Kidney epithelial cell (primary cell): ENCODE measurements at regions not wholly inside any gene's neighbourhood (a gene's known extent, or its start where the extent isn't known, plus 50 kb on each side); places are given as distances from the start of the nearest gene placed in this dataset.

ENCODE experiments used
- DNase-seq: peaks from one replicate; pipeline ENCODE4 v3.0.0-alpha.2; 2010; ENCODE audit warnings: low read depth
- H3K27me3 ChIP-seq: 2 replicates; pipeline ENCODE4 v1.6.0; 2011; ENCODE audit warnings: low read length; ENCODE audit not compliant: control insufficient read depth, insufficient read depth
- H3K36me3 ChIP-seq: 2 replicates; pipeline ENCODE4 v1.5.1; 2011; ENCODE audit warnings: low read length; ENCODE audit not compliant: control insufficient read depth, insufficient read depth
- H3K4me3 ChIP-seq: 2 replicates; pipeline ENCODE4 v1.5.1; 2011; ENCODE audit warnings: low read depth, mild to moderate bottlenecking, control low read depth, low read length
- TF ChIP-seq, protein P1 (sequence below): IDR thresholded peaks from 2 replicates; pipeline ENCODE4 v1.5.1; 2011; ENCODE audit warnings: mild to moderate bottlenecking, moderate library complexity, low read length, control low read depth, inconsistent platforms; ENCODE audit not compliant: insufficient read depth, poor library complexity, severe bottlenecking

- Histone ChIP-seq H3K4me3 (no peak overlapping the region), H3K36me3 (no peaks in the 10 kb centered on the region), H3K27me3 (no peaks in the 10 kb centered on the region)
- TF ChIP-seq, protein P1, sequence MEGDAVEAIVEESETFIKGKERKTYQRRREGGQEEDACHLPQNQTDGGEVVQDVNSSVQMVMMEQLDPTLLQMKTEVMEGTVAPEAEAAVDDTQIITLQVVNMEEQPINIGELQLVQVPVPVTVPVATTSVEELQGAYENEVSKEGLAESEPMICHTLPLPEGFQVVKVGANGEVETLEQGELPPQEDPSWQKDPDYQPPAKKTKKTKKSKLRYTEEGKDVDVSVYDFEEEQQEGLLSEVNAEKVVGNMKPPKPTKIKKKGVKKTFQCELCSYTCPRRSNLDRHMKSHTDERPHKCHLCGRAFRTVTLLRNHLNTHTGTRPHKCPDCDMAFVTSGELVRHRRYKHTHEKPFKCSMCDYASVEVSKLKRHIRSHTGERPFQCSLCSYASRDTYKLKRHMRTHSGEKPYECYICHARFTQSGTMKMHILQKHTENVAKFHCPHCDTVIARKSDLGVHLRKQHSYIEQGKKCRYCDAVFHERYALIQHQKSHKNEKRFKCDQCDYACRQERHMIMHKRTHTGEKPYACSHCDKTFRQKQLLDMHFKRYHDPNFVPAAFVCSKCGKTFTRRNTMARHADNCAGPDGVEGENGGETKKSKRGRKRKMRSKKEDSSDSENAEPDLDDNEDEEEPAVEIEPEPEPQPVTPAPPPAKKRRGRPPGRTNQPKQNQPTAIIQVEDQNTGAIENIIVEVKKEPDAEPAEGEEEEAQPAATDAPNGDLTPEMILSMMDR, result no peak
- DNase-seq, result no peak
These were observed 546.0 kb downstream of the PLA2G4A start for GRCh38 chr1:187374742-187375141.

- Histone ChIP-seq H3K27me3 (no peaks in the 10 kb centered on the region), H3K4me3 (no peak overlapping the region), H3K36me3 (no peaks in the 10 kb centered on the region)
- TF ChIP-seq, protein P1, result no peak
- DNase-seq, result no peak
These were observed 554.6 kb downstream of the PLA2G4A start for GRCh38 chr1:187383366-187383765.

GRCh38 chr1:187384504-187384903, 555.8 kb downstream of the PLA2G4A start:
- TF ChIP-seq, protein P1, result no peak
- no peaks in the 10 kb centered on the region for H3K36me3 ChIP-seq
- H3K27me3 ChIP-seq, result no peaks in the 10 kb centered on the region
- no peak for DNase-seq
- H3K4me3 ChIP-seq, result no peak overlapping the region

GRCh38 chr1:187390215-187390818, 561.6 kb downstream of the PLA2G4A start:
- no peak overlapping the region for H3K4me3 ChIP-seq
- no peaks in the 10 kb centered on the region for H3K36me3 ChIP-seq
- TF ChIP-seq, protein P1, result no peak
- no peaks in the 10 kb centered on the region for H3K27me3 ChIP-seq
- no peak for DNase-seq

- TF ChIP-seq, protein P1, result no peak
- H3K4me3 ChIP-seq, result no peak overlapping the region
- no peak for DNase-seq
These were observed 567.5 kb downstream of the PLA2G4A start for GRCh38 chr1:187396226-187396625.

More at GRCh38 chr1:187396226-187396625, 567.5 kb downstream of the PLA2G4A start:
- no peaks in the 10 kb centered on the region for H3K36me3 ChIP-seq
- H3K27me3 ChIP-seq, result no peaks in the 10 kb centered on the region
